LNCAP (cell line): ENCODE measurements at regions not wholly inside any gene's neighbourhood (a gene's known extent, or its start where the extent isn't known, plus 50 kb on each side); places are given as distances from the start of the nearest gene placed in this dataset.

Source experiments
- TF ChIP-seq, protein P1 (sequence below): fragments of 450-650 bp; IDR thresholded peaks from 2 replicates; pipeline ENCODE4 v1.5.1; 2017; ENCODE audit warnings: mild to moderate bottlenecking

DNA sequence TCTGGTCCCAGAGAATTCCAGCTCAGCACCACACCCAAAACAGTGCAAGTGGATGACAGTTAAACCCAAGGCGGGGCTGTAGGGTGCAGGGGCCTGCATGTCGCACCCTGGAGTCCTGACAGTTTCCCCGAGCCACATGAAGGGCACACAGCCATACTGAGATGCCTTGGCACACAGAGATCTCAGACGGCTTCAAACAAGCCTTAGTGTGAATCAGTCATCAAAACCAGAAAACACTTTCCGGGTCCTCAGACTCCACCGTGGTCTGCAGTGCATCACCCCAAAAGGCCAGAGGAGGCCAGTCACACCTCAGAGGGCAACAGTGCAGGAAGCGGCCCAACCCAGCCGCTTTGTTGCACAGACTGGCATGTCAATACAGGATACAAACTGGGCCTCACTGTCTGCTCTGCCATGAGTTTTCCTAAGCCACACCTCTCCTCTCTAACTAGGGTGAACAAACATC is 64.6 kb upstream of the ENPP6 start:
- TF ChIP-seq, protein P1, sequence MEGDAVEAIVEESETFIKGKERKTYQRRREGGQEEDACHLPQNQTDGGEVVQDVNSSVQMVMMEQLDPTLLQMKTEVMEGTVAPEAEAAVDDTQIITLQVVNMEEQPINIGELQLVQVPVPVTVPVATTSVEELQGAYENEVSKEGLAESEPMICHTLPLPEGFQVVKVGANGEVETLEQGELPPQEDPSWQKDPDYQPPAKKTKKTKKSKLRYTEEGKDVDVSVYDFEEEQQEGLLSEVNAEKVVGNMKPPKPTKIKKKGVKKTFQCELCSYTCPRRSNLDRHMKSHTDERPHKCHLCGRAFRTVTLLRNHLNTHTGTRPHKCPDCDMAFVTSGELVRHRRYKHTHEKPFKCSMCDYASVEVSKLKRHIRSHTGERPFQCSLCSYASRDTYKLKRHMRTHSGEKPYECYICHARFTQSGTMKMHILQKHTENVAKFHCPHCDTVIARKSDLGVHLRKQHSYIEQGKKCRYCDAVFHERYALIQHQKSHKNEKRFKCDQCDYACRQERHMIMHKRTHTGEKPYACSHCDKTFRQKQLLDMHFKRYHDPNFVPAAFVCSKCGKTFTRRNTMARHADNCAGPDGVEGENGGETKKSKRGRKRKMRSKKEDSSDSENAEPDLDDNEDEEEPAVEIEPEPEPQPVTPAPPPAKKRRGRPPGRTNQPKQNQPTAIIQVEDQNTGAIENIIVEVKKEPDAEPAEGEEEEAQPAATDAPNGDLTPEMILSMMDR: no peak

DNA sequence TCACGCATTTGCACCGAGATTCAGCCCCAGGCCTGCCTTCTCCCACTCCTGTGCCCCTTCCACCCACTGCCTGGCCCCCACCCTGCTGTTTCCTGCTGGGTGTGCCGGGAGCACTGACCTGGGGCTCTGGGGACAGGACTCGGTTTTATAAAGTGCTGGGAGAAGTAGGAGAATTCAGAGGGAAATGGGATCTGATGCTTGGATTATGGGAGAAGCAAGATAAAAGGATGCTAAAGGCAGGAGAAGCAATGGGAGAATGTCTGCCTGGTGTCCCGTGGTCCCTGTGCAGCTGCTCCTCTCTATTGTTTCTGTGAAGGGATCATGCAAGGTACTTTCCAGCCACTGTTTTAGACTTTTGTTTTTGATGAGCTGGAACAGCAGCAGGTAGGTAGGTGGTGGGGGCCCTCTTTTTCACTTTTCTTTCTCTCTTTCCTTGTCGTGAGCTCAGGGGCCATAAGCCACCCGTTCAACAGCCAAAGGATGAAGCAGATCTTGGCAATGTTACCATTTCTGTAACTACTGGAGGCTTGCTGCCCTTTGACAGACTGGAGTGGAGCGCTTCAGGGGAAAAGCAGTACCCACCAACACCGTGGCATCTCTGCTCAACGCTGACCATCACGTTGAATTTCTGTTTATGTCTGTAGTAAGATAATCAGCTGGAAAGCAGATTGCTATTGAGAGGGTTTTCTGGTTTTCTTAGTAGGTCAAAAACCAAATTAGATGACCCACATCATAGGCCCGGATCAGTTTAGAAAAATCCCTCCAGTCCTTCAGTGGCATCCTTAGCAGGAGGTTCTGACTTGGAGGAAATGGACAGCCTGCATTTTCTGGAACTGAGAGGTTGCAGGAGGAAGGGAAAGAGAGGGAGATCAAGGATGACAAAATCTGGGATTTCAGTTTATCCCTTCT is 63.8 kb upstream of the ENPP6 start:
- TF ChIP-seq, protein P1: no peak

DNA sequence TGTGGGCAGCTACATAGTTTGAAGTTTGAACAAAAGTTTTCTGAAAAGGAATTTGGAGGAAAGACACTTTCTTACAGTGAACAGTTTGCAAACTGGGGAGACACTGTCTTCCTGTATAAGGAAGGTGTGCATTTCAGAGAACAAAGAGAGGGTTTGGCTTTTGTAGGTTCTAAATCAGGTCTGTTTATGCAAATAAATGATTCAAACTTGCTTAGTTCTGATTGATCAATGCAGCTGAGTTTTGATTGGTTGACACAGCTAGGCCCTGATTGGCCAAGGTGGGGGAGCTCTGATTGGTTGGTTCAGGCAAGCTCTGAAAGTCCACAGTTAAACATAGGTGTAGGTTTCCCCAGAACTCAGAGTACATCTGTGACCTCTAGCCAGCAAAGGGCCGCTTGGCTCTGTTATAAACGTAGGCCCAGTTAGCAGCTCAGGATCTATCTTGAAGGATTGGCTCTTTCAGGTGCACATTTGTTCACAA is 63.0 kb upstream of the ENPP6 start:
- TF ChIP-seq, protein P1: no peak

DNA sequence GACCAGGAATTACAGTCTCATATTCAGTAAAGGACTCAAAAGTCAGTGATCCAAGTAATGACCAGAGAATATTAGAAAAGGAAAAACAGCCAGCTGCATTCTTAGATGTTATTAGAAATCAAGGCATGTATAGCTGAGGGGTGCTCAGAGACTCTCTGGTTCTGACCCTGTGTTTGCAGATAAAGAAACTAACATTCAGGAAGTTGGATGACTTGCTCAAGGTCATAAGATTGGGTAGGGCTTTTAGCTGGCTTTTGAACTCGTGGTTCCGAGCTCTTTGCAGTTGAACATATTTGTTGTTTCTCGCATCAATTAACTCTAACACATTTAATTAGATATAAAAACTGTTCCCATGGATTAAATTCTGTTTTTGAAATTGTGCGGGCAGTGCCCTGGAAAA is 62.5 kb upstream of the ENPP6 start:
- TF ChIP-seq, protein P1: no peak

DNA sequence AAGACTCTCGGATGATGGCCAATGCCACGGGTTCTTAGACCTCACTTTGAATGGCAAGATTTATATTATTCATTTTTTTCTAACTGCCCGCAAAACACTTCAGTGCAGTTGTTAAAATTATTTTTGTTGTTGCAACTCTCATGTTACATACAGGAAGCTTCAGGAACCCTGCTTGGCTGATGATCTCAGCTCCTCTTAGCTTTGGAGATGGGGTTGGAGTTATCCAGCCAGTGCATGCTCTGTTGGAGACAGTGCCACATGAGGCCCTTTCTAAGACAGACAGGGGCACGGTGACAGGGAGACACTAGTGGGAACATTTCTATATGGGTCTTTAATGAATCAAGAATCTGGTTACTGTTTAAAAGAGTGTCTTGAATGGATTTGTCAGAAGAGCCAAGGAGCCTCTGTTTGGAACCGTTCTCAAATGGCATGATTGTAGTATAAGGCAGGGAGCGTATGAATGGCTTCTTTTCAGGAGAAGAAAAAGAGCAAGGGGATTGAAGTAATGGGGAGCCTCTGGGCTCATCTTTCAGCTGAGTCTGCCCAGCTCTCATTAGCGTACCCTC is 61.9 kb upstream of the ENPP6 start:
- TF ChIP-seq, protein P1: no peak

DNA sequence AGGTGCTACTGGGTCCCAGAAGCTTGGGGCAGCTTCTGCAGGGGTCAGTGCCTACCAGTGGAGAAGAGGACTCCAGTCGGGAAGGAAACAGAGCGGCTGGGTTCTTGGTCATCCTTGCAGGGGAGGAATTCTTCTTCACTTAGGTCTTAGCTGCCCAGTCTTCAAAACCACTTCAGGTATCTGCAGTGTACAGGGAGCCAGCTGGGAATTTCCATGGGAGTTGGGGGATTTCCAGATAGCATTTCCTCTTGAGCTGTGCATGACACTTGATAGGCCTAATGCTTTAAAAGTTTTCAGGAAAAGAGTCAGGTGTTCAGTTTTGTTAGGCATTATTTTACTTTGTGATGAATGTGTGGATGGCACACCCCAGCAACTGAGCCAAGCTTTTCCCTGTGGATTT is 58.1 kb upstream of the ENPP6 start:
- TF ChIP-seq, protein P1: no peak

DNA sequence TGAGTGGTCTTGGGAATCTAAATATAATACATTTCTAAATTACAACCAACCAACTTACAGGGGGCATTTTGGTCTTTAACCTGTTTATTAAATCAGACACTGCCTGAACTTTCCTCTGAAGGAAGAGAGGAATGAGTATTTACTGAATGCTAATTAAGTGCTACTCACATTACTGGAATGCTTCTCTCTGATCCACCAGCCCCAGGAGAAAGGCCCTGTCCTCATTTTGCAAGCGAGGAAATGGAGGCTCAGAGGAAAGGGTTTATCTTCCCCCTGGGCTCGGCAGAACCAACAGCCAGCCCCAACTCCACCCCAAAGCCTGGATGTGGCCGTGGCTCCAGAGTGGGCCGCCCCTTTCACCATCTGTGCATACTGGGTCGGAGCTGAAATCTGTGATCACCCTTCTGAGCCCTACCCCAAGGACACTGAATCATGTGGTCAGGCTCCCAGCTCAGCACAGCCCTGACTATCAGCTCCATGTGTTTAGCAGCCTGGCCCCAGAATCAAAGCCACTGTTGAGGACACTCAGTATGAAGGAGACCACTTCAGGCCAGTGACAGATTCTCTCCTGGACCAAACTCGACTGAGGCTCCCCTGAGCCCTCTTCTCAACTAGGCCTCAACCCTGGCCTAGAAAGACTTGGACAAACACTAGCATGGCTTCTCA is 56.7 kb upstream of the ENPP6 start:
- TF ChIP-seq, protein P1: no peak
